ENCODE measurements at regions not wholly inside any gene's neighbourhood (a gene's known extent, or its start where the extent isn't known, plus 50 kb on each side); places are given as distances from the start of the nearest gene placed in this dataset.
"Not testable (repeated sequence)": the region's sequence is repeated elsewhere in the genome, so short reads cannot be mapped to it uniquely, and the experiment has no call there.

GRCh38 chr5:130746641-130747040, 418.4 kb downstream of the HINT1 start:
- TF ChIP-seq, protein P1, sequence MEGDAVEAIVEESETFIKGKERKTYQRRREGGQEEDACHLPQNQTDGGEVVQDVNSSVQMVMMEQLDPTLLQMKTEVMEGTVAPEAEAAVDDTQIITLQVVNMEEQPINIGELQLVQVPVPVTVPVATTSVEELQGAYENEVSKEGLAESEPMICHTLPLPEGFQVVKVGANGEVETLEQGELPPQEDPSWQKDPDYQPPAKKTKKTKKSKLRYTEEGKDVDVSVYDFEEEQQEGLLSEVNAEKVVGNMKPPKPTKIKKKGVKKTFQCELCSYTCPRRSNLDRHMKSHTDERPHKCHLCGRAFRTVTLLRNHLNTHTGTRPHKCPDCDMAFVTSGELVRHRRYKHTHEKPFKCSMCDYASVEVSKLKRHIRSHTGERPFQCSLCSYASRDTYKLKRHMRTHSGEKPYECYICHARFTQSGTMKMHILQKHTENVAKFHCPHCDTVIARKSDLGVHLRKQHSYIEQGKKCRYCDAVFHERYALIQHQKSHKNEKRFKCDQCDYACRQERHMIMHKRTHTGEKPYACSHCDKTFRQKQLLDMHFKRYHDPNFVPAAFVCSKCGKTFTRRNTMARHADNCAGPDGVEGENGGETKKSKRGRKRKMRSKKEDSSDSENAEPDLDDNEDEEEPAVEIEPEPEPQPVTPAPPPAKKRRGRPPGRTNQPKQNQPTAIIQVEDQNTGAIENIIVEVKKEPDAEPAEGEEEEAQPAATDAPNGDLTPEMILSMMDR (IDR thresholded peaks at IDR 0.05) = not testable (repeated sequence)
- not testable (repeated sequence) for TF ChIP-seq POLR2A (IDR thresholded peaks at IDR 0.05)

All from uterus (tissue), 2 donors.